H9 (cell line): ENCODE measurements at regions not wholly inside any gene's neighbourhood (a gene's known extent, or its start where the extent isn't known, plus 50 kb on each side); places are given as distances from the start of the nearest gene placed in this dataset.

Source experiments
- DNase-seq: peaks from one replicate; pipeline ENCODE4 v3.0.0-alpha.2; 2017
- H2AFZ ChIP-seq: one replicate; pipeline ENCODE4 v1.6.1; 2013; ENCODE audit warnings: mild to moderate bottlenecking, low read length, control low read depth, moderate library complexity
- H2AK5ac ChIP-seq: 2 replicates; pipeline ENCODE4 v1.6.1; 2013; ENCODE audit warnings: low read length, control low read depth, mixed read lengths; ENCODE audit not compliant: insufficient read length
- H2BK120ac ChIP-seq: one replicate; pipeline ENCODE4 v1.6.1; 2013; ENCODE audit warnings: low read depth, mild to moderate bottlenecking, low read length, control low read depth, inconsistent platforms; ENCODE audit not compliant: poor library complexity, severe bottlenecking
- H2BK12ac ChIP-seq: 2 replicates; pipeline ENCODE4 v1.6.1; 2013; ENCODE audit warnings: low read length, control low read depth, mixed read lengths, low read depth; ENCODE audit not compliant: insufficient read length
- H2BK15ac ChIP-seq: 2 replicates; pipeline ENCODE4 v1.6.1; 2013; ENCODE audit warnings: low read depth, low read length, control low read depth
- H2BK20ac ChIP-seq: one replicate; pipeline ENCODE4 v1.6.1; 2013; ENCODE audit warnings: low read depth, mild to moderate bottlenecking, low read length, control low read depth, inconsistent platforms; ENCODE audit not compliant: poor library complexity, severe bottlenecking
- H2BK5ac ChIP-seq: 2 replicates; pipeline ENCODE4 v1.6.1; 2013; ENCODE audit warnings: low read length, control low read depth, mixed read lengths; ENCODE audit not compliant: insufficient read length
- H3K14ac ChIP-seq: 2 replicates; pipeline ENCODE4 v1.6.1; 2013; ENCODE audit warnings: low read length, control low read depth; ENCODE audit not compliant: insufficient read depth
- H3K18ac ChIP-seq: 2 replicates; pipeline ENCODE4 v1.6.1; 2013; ENCODE audit warnings: low read depth, mild to moderate bottlenecking, mixed read lengths, low read length, control low read depth; ENCODE audit not compliant: insufficient read length
- H3K23ac ChIP-seq: 2 replicates; pipeline ENCODE4 v1.6.1; 2013; ENCODE audit warnings: low read length, control low read depth, mixed read lengths, low read depth; ENCODE audit not compliant: insufficient read length
- H3K23me2 ChIP-seq: 2 replicates; pipeline ENCODE4 v1.6.1; 2013; ENCODE audit warnings: low read depth, mild to moderate bottlenecking, mixed read lengths, low read length, control low read depth; ENCODE audit not compliant: insufficient read length, poor library complexity, severe bottlenecking
- H3K27ac ChIP-seq: 2 replicates; pipeline ENCODE4 v1.5.1; 2013; ENCODE audit warnings: low read length, control low read depth, mixed read lengths, low read depth; ENCODE audit not compliant: insufficient read length
- H3K27me3 ChIP-seq: 2 replicates; pipeline ENCODE4 v1.6.1; 2013; ENCODE audit warnings: low read length, control low read depth, inconsistent platforms; ENCODE audit not compliant: insufficient read depth
- H3K4ac ChIP-seq: 2 replicates; pipeline ENCODE4 v1.6.1; 2013; ENCODE audit warnings: low read depth, mild to moderate bottlenecking, control low read depth, inconsistent platforms, low read length, moderate library complexity
- H3K4me1 ChIP-seq: 2 replicates; pipeline ENCODE4 v1.6.1; 2013; ENCODE audit warnings: low read length, control low read depth, inconsistent platforms; ENCODE audit not compliant: insufficient read depth
- H3K4me2 ChIP-seq: 2 replicates; pipeline ENCODE4 v1.6.1; 2013; ENCODE audit warnings: low read length, control low read depth, mixed read lengths; ENCODE audit not compliant: insufficient read length, insufficient read depth
- H3K56ac ChIP-seq: 2 replicates; pipeline ENCODE4 v1.6.1; 2013; ENCODE audit warnings: low read depth, mild to moderate bottlenecking, mixed read lengths, low read length, control low read depth; ENCODE audit not compliant: insufficient read length
- H3K79me1 ChIP-seq: 2 replicates; pipeline ENCODE4 v1.6.1; 2013; ENCODE audit warnings: low read depth, mild to moderate bottlenecking, moderate library complexity, low read length, control low read depth, inconsistent platforms; ENCODE audit not compliant: insufficient read depth, poor library complexity, severe bottlenecking
- H3K79me2 ChIP-seq: 2 replicates; pipeline ENCODE4 v1.6.1; 2013; ENCODE audit warnings: low read length, control low read depth, inconsistent platforms; ENCODE audit not compliant: insufficient read depth
- H3K9ac ChIP-seq: 2 replicates; pipeline ENCODE4 v1.6.1; 2013; ENCODE audit warnings: low read length, control low read depth, mixed read lengths; ENCODE audit not compliant: insufficient read length; ENCODE audit errors: extremely low read depth
- H3K9me3 ChIP-seq: one replicate; pipeline ENCODE4 v1.6.1; 2013; ENCODE audit warnings: low read depth, low read length, inconsistent platforms; ENCODE audit not compliant: control insufficient read depth
- H3T11ph ChIP-seq: one replicate; pipeline ENCODE4 v1.6.1; 2013; ENCODE audit warnings: mild to moderate bottlenecking, low read length, control low read depth, inconsistent platforms
- H4K20me1 ChIP-seq: one replicate; pipeline ENCODE4 v1.6.1; 2013; ENCODE audit not compliant: control insufficient read depth, insufficient read length, insufficient read depth
- H4K5ac ChIP-seq: 2 replicates; pipeline ENCODE4 v1.6.1; 2013; ENCODE audit warnings: low read depth, mild to moderate bottlenecking, mixed read lengths, low read length, control low read depth; ENCODE audit not compliant: insufficient read length
- H4K8ac ChIP-seq: replicated peaks from 2 replicates; pipeline ENCODE4 v1.6.1; 2013; ENCODE audit warnings: low read length, control low read depth, mixed read lengths, low read depth; ENCODE audit not compliant: insufficient read length
- H4K91ac ChIP-seq: 2 replicates; pipeline ENCODE4 v1.6.1; 2013; ENCODE audit warnings: low read depth, mild to moderate bottlenecking, moderate library complexity, mixed read lengths, low read length, control low read depth; ENCODE audit not compliant: insufficient read length
- H3K27ac Mint-ChIP-seq, 3 experiments: 2 replicates in 2 of 3; 3 replicates in 1 of 3; pipeline ENCODE4 v1.8.0; 2020 to 2021; ENCODE audit warnings: mixed read lengths in 3 of 3, mild to moderate bottlenecking in 1 of 3, moderate library complexity in 1 of 3
- H3K27me3 Mint-ChIP-seq: 2 replicates; pipeline ENCODE4 v1.8.0; 2021; ENCODE audit warnings: low read depth, mild to moderate bottlenecking, moderate library complexity, mixed read lengths
- H3K36me3 Mint-ChIP-seq, 3 experiments: 2 replicates in 2 of 3; 3 replicates in 1 of 3; pipeline ENCODE4 v1.8.0; 2020 to 2021; ENCODE audit warnings: low read depth in 3 of 3, mixed read lengths in 3 of 3; ENCODE audit not compliant: insufficient read depth in 1 of 3
- H3K4me1 Mint-ChIP-seq, 2 experiments: 2 replicates each; pipeline ENCODE4 v1.8.0; 2020; ENCODE audit warnings: mixed read lengths in 2 of 2
- H3K4me3 Mint-ChIP-seq, 2 experiments: 2 replicates in 1 of 2; 3 replicates in 1 of 2; pipeline ENCODE4 v1.8.0; 2020 to 2021; ENCODE audit warnings: mild to moderate bottlenecking in 2 of 2, mixed read lengths in 2 of 2, moderate library complexity in 1 of 2
- H3K9me3 Mint-ChIP-seq, 2 experiments: 2 replicates in 1 of 2; 3 replicates in 1 of 2; pipeline ENCODE4 v1.8.0; 2020; ENCODE audit warnings: mild to moderate bottlenecking in 2 of 2, mixed read lengths in 2 of 2, moderate library complexity in 1 of 2
- WGBS: extraction: QIAGEN DNeasy Blood & Tissue Kit; methylation state at CpG from one replicate; pipeline ENCODE4 v1.1.7; 2013; ENCODE audit warnings: missing lambda C conversion rate, low lambda C conversion rate, mixed read lengths; ENCODE audit not compliant: insufficient read length; ENCODE audit errors: extremely low coverage; 5-methylcytosine and 5-hydroxymethylcytosine counted together
- TF ChIP-seq, protein P1 (sequence below): fragments of 200-600 bp; sonication (generic); conservative IDR thresholded peaks from 3 replicates; pipeline ENCODE4 v1.8.0; 2021; ENCODE audit warnings: antibody characterized with exemption, mild to moderate bottlenecking

- H3K4ac ChIP-seq: no peak overlapping the region
- no peak overlapping the region for H2BK5ac ChIP-seq
- H4K91ac ChIP-seq: no peak overlapping the region
- H3K9me3 ChIP-seq: no peaks in the 10 kb centered on the region
- no peak overlapping the region for H3T11ph ChIP-seq
- no peak overlapping the region for H2BK120ac ChIP-seq
- H2AK5ac ChIP-seq: no peak overlapping the region
- no peak overlapping the region for H3K14ac ChIP-seq
- Mint-ChIP-seq H3K36me3 (no peaks in the 10 kb centered on the region; a peak in 1 of 7 replicates), H3K27ac (no peak overlapping the region), H3K4me1 (peaks cover 0 to 3% of the 10 kb centered on the region in 2 experiments; a peak in 1 of 4 replicates), H3K9me3 (no peaks in the 10 kb centered on the region), H3K27me3 (peaks cover 18% of the 10 kb centered on the region), H3K4me3 (peak overlapping the region in 1 of 2 experiments; percentile 36; a peak in 2 of 5 replicates)
- no peak overlapping the region for H2BK15ac ChIP-seq
- H4K8ac ChIP-seq: no peak overlapping the region
- DNase-seq: peak; percentile 82
- H4K5ac ChIP-seq: no peak overlapping the region
- no peak overlapping the region for H3K27ac ChIP-seq
- no peaks in the 10 kb centered on the region for H3K79me2 ChIP-seq
- no peak overlapping the region for H3K4me2 ChIP-seq
- no peak overlapping the region for H3K9ac ChIP-seq
- H2BK20ac ChIP-seq: no peak overlapping the region
- H2BK12ac ChIP-seq: no peak overlapping the region
- H3K18ac ChIP-seq: no peak overlapping the region
- H3K4me1 ChIP-seq: no peaks in the 10 kb centered on the region
- no peak overlapping the region for H2AFZ ChIP-seq
- TF ChIP-seq, protein P1, sequence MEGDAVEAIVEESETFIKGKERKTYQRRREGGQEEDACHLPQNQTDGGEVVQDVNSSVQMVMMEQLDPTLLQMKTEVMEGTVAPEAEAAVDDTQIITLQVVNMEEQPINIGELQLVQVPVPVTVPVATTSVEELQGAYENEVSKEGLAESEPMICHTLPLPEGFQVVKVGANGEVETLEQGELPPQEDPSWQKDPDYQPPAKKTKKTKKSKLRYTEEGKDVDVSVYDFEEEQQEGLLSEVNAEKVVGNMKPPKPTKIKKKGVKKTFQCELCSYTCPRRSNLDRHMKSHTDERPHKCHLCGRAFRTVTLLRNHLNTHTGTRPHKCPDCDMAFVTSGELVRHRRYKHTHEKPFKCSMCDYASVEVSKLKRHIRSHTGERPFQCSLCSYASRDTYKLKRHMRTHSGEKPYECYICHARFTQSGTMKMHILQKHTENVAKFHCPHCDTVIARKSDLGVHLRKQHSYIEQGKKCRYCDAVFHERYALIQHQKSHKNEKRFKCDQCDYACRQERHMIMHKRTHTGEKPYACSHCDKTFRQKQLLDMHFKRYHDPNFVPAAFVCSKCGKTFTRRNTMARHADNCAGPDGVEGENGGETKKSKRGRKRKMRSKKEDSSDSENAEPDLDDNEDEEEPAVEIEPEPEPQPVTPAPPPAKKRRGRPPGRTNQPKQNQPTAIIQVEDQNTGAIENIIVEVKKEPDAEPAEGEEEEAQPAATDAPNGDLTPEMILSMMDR: peak; percentile 81
- WGBS: no CpG with 5 or more reads among the region's 78 CpGs
- no peaks in the 10 kb centered on the region for H4K20me1 ChIP-seq
- no peaks in the 10 kb centered on the region for H3K79me1 ChIP-seq
- no peak overlapping the region for H3K56ac ChIP-seq
- no peaks in the 10 kb centered on the region for H3K23me2 ChIP-seq
- no peaks in the 10 kb centered on the region for H3K27me3 ChIP-seq
- H3K23ac ChIP-seq: no peak overlapping the region
Observed at GRCh38 chr4:1512738-1513660, 106.8 kb upstream of the NKX1-1 start.
